HEK293T (cell line): ENCODE measurements at regions not wholly inside any gene's neighbourhood (a gene's known extent, or its start where the extent isn't known, plus 50 kb on each side); places are given as distances from the start of the nearest gene placed in this dataset.
A peak's percentile ranks its signal among the peaks of the same experiment; 100 is the strongest.

Experiments
- CTCF ChIA-PET: fragments of 350-600 bp; formaldehyde crosslinking; extraction: SDS; loops from one replicate; lab custom pipeline; 2021; ENCODE audit warnings: antibody characterized with exemption, inconsistent platforms; lab: Yijun Ruan, JAX
- POLR2A ChIA-PET: fragments of 350-600 bp; formaldehyde crosslinking; extraction: SDS; loops from one replicate; lab custom pipeline; 2020; ENCODE audit warnings: antibody characterized with exemption, inconsistent platforms; lab: Yijun Ruan, JAX
- DNase-seq: peaks from one replicate; pipeline ENCODE4 v3.0.0; 2012; ENCODE audit warnings: mixed read lengths; ENCODE audit errors: extremely low spot score
- ARNT ChIP-seq: fragments of 450-650 bp; IDR thresholded peaks from 2 replicates; pipeline ENCODE4 v1.6.1; 2017; ENCODE audit warnings: mild to moderate bottlenecking
- BHLHE40 ChIP-seq: fragments of 450-650 bp; IDR thresholded peaks from 2 replicates; pipeline ENCODE4 v1.6.1; 2016; ENCODE audit warnings: mild to moderate bottlenecking, moderate library complexity, borderline replicate concordance
- CTBP1 ChIP-seq: fragments of 450-650 bp; IDR thresholded peaks from 2 replicates; pipeline ENCODE4 v1.6.1; 2016; ENCODE audit warnings: borderline replicate concordance
- ELF4 ChIP-seq: fragments of 450-650 bp; IDR thresholded peaks from 2 replicates; pipeline ENCODE4 v1.6.1; 2017; ENCODE audit warnings: antibody characterized with exemption
- FOXA1 ChIP-seq: fragments of 450-650 bp; IDR thresholded peaks from 2 replicates; pipeline ENCODE4 v1.6.1; 2016; ENCODE audit warnings: mild to moderate bottlenecking
- FOXK2 ChIP-seq: fragments of 450-650 bp; IDR thresholded peaks from 2 replicates; pipeline ENCODE4 v1.6.1; 2016; ENCODE audit warnings: mild to moderate bottlenecking
- FOXM1 ChIP-seq: fragments of 450-650 bp; IDR thresholded peaks from 2 replicates; pipeline ENCODE4 v1.6.1; 2017; ENCODE audit warnings: mild to moderate bottlenecking, borderline replicate concordance
- HDGF ChIP-seq: fragments of 450-650 bp; IDR thresholded peaks from 2 replicates; pipeline ENCODE4 v1.6.1; 2017; ENCODE audit warnings: antibody characterized with exemption, borderline replicate concordance
- L3MBTL2 ChIP-seq: fragments of 450-650 bp; conservative IDR thresholded peaks from 2 replicates; pipeline ENCODE4 v1.6.1; 2016; ENCODE audit warnings: mild to moderate bottlenecking
- LEF1 ChIP-seq: fragments of 450-650 bp; IDR thresholded peaks from 2 replicates; pipeline ENCODE4 v1.6.1; 2017; ENCODE audit warnings: mild to moderate bottlenecking, borderline replicate concordance
- NFRKB ChIP-seq: fragments of 450-650 bp; IDR thresholded peaks from 2 replicates; pipeline ENCODE4 v1.6.1; 2016; ENCODE audit warnings: mild to moderate bottlenecking, moderate library complexity
- PKNOX1 ChIP-seq: fragments of 450-650 bp; IDR thresholded peaks from 2 replicates; pipeline ENCODE4 v1.6.1; 2016
- SP1 ChIP-seq: fragments of 450-650 bp; IDR thresholded peaks from 2 replicates; pipeline ENCODE4 v1.6.1; 2017
- SUZ12 ChIP-seq: fragments of 450-650 bp; IDR thresholded peaks from 2 replicates; pipeline ENCODE4 v1.6.1; 2016; ENCODE audit warnings: mild to moderate bottlenecking
- TARDBP ChIP-seq: fragments of 450-650 bp; IDR thresholded peaks from 2 replicates; pipeline ENCODE4 v1.6.1; 2016
- ZNF384 ChIP-seq: fragments of 450-650 bp; IDR thresholded peaks from 2 replicates; pipeline ENCODE4 v1.6.1; 2016

GRCh38 chr13:70593716-70594115 lies 485.5 kb upstream of the KLHL1 start:
- TF ChIP-seq SUZ12 (no peak), ARNT (no peak), NFRKB (no peak), FOXA1 (no peak), L3MBTL2 (no peak), FOXM1 (no peak)
- ChIA-PET CTCF (no interaction called here), POLR2A (no interaction called here)
- DNase-seq: no peak

GRCh38 chr13:70585109-70585508 lies 476.9 kb upstream of the KLHL1 start:
- no peak for DNase-seq
- ChIA-PET CTCF (no interaction called here), POLR2A (no interaction called here)
- TF ChIP-seq TARDBP (no peak), BHLHE40 (no peak), CTBP1 (no peak), LEF1 (no peak), SP1 (no peak), NFRKB (no peak), SUZ12 (no peak), HDGF (no peak), ZNF384 (no peak), ARNT (no peak)

- TF ChIP-seq LEF1 (no peak), TARDBP (no peak), FOXK2 (no peak), SUZ12 (no peak), BHLHE40 (no peak), SP1 (no peak), ELF4 (no peak), ZNF384 (no peak)
- ChIA-PET POLR2A (no interaction called here), CTCF (no interaction called here)
- no peak for DNase-seq
These were observed 472.6 kb upstream of the KLHL1 start for GRCh38 chr13:70580825-70581224.

GRCh38 chr13:70579941-70580340 lies 471.7 kb upstream of the KLHL1 start:
- ChIA-PET CTCF (no interaction called here), POLR2A (no interaction called here)
- TF ChIP-seq HDGF (no peak), TARDBP (no peak), SP1 (no peak)
- DNase-seq: no peak

- ChIA-PET CTCF (interaction anchor here (0.6 kb wide), 1 partner anchor 68 kb away, joined by 7 read pairs; no protein-coding TSS in a partner anchor), POLR2A (no interaction called here)
- TF ChIP-seq NFRKB (no peak), TARDBP (no peak), BHLHE40 (no peak), ARNT (no peak), PKNOX1 (no peak), HDGF (no peak), ELF4 (no peak), FOXK2 (no peak), FOXA1 (no peak), L3MBTL2 (no peak), LEF1 (no peak), ZNF384 (no peak), FOXM1 (no peak), CTBP1 (no peak), SP1 (no peak), SUZ12 (no peak)
- no peak for DNase-seq
These were observed 463.0 kb upstream of the KLHL1 start for GRCh38 chr13:70571221-70571620.

DNA sequence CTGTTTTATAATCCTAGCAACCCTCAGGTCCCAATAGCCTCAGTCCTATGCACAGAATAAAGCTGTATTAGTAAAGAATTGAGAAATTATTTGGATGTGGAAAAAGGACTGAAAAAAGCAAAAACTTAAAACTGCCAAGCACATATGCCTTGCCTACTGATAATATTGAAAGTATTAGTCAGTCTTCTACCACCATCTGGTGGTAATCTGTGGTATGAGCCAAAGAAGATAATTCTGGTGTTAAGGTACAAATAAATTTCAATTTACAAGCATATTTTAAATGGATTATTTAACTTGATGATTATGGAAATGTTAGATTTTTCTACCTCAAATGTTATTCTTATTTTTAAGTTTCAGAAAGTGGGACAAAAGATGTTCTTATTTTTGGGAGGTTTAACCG lies 460.3 kb upstream of the KLHL1 start:
- POLR2A ChIA-PET: no interaction called here
- CTCF ChIA-PET: interaction anchor here (0.6 to 0.8 kb wide), 2 partner anchors 238 to 382 kb away, joined by 3 read pairs; no protein-coding TSS in a partner anchor
- peak; percentile 64 for DNase-seq
- TF ChIP-seq ZNF384 (peak; percentile 36), FOXK2 (peak; percentile 27; the same call in 1 of the 2 replicates), ELF4 (no peak), SUZ12 (no peak)

DNA sequence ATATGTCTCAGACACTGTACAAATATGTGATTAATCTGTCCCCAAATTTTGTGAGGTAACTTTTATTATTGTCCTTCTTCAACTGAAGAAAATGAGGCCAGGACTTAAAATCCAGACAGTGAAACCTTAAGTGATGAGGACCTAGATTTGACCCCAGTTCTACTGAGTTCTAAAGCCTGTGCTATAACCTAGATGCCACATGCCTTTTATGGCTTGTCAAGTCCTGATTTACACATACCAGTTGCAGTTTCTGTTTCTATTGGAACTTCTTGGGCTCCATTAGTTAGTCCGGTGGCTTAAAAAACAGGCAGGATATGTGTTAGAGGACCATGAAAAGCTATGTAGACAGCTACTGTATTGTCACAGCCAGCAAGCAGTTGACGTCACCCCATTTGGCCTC lies 436.5 kb upstream of the KLHL1 start:
- no peak for DNase-seq
- CTCF ChIA-PET: no interaction called here
- no peak for TF ChIP-seq BHLHE40
- TF ChIP-seq PKNOX1: 0 out of 2 replicates have a peak, but pooled peaks have one; percentile 11
- POLR2A ChIA-PET: no interaction called here

DNA sequence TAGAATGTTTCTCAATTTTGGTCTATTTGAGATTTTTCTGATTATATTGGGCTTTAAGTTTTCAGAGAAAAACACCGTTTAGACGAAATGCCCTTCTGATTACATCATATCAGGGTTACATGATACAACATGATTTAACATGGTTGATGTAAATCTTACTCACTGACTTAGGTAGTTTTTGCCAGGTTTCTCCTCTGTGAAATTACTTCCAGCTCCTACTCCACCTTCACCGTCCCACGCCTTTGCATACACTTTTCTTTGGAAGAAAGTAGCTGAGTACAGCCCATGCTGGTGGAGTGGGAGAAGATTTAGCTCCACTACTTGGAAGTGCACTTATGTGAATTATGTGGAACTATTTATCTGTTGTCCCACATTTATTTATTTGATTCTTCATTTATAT lies 433.2 kb upstream of the KLHL1 start:
- POLR2A ChIA-PET: no interaction called here
- no peak for DNase-seq
- CTCF ChIA-PET: no interaction called here
- TF ChIP-seq FOXA1: no peak
- TF ChIP-seq NFRKB: no peak
- no peak for TF ChIP-seq FOXK2
- TF ChIP-seq LEF1: no peak
- no peak for TF ChIP-seq FOXM1
- no peak for TF ChIP-seq CTBP1
- TF ChIP-seq HDGF: no peak
- no peak for TF ChIP-seq L3MBTL2
- TF ChIP-seq TARDBP: no peak
- TF ChIP-seq SP1: no peak
- TF ChIP-seq SUZ12: no peak
- no peak for TF ChIP-seq ELF4
- no peak for TF ChIP-seq ARNT
- TF ChIP-seq ZNF384: no peak
- no peak for TF ChIP-seq BHLHE40
